EH (cell line): ENCODE measurements at regions not wholly inside any gene's neighbourhood (a gene's known extent, or its start where the extent isn't known, plus 50 kb on each side); places are given as distances from the start of the nearest gene placed in this dataset.
"Not testable (repeated sequence)": the region's sequence is repeated elsewhere in the genome, so short reads cannot be mapped to it uniquely, and the experiment has no call there.

Experiments
- DNase-seq: peaks from one replicate; pipeline ENCODE4 v3.0.0-alpha.2; 2015; ENCODE audit warnings: low read depth

DNA sequence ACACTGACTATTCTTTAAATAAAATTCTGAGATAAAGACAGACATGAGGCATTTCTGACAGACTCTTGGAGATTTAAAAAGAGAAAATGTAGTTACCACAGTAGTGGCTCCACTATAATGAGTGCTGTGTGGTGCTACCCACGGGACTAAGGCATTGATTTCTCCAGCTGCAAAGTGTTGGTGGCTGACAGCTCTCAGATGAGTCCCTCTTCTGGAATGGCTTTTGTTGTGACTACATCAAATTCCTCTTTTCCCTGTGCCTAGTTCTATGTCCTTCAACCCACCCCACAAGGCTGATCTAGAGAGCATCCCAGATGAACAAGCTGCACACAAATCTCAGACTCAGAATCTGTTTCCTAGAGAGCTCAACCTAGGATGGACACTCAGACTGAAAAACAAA, 884.8 kb upstream of the ZEB2 start:
- DNase-seq, result peak; percentile 31

DNA sequence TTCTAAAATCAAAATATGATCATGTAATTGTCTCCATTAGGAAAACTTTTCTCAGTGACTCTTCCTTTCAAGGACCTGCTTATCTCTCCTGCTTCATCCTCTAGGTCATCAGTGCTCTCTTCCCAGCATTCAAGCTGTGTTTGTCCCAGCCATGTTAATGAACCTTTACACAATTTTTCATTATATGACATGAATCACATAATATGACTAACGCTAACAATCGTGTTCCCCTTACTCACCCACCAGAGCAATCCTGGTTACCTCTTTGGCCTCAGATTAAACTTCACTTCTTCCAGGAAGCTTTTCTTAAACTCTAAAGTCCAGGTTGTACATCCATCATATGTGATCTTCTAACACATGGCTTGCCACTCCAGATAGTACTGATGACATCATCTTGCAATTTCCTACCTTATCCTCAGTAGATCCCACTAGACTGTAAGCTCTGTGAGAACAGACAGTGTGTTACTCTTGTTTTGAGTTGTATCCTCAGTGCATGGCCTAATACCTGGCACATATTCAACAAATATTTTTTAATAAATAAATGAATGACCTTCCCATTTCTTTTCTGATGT, 882.9 kb upstream of the ZEB2 start:
- DNase-seq, result no peak

DNA sequence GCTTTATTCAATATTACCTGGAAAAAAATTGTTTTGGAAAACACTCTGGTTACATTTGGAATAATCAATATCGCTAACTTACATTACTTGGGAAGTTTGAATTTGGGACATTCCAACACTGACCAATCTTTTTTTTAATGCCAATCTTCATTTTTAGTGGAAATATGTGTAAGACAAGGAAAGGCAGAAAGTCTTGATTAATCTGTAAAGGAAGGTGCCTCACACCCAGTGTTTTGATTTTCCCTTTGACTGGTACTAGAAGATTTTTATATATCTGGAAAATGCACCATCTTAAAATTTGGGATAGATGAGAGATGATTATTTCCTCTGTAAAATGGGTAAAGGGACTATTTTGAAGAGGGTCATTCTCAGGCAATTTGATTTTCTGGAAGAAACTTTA, 879.2 kb upstream of the ZEB2 start:
- DNase-seq, result no peak

DNA sequence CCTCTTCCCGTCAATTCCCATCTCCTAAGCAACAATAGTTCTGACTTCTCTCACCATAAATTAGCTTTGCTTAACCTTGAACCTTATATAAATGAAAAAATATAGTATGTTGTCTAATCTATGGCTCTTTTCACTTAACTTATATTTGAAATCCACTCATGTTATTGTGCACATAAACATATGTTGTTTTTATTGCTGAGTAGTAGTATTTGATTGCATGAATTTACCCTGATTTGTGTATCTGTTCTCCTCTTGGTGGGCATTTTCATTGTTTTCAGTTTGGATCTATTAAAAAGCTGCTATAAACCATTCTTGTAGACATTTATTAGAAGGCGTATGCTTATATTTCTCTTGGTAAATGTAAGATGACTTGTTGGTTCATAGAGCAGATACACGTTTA, 874.3 kb upstream of the ZEB2 start:
- DNase-seq, result no peak

DNA sequence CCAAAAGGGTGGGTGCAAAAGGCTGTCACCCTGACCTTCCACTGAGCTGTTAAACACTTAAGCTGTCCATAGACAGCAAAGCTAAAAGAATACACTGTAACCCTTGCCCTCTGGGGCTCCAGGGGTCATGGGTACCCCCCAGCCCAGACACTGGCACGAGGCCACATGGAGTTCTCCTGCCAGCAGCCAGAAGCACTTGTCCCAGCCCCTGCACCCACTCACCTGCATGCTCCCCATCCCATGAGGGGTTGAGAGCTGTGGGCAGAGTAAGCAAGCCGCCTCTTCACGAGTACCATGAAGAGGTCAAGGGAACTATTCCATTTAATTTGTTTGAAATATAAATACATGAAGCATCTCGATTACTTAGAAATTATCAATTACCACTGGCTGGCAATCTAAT, 867.1 kb upstream of the ZEB2 start:
- no peak for DNase-seq

DNA sequence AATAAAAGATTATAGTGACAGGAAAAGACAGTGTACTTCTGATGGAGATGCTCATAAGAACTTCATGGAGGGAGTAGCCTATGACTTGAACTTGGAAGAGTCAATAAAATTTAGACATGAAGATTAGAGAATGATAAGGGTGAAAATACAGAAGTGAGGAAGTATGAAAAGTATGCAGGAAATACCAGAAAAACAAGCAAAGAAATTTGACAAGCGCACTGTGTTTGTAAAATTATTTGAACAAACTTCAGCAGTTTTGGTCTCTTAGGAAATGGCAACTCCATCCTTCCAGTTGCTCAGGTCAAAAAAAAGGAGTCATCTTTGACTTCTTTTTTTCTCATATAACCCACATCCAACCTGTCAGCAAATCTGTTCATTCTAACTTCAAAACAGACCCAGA, 864.0 kb upstream of the ZEB2 start:
- peak; percentile 61 for DNase-seq

DNA sequence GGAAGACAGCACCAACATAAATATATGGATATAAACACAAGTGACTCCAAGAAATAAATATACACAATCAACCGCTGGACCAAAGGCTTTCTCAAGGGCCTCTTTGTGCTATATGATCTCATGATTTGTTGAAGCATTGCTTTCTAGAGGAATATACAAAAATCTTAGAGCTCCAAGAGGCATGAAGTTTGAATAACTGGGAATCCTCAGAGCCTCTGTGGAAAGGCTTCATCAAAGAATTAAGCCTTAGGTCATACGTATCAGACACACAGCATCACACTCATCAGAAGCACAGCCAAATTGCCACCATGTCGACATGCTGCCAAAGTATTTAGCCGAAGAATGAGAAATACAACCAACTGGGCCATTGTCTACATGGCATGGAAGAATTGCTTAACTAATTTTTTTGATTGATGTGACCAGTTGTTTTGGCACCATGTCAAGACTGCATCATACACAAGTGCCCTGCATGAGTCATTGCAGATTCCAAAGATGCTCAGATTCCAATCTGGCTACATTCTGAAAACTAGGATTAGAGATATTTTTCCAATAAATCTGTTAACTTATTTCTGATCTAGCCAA, 860.6 kb upstream of the ZEB2 start:
- peak; percentile 89 for DNase-seq

DNA sequence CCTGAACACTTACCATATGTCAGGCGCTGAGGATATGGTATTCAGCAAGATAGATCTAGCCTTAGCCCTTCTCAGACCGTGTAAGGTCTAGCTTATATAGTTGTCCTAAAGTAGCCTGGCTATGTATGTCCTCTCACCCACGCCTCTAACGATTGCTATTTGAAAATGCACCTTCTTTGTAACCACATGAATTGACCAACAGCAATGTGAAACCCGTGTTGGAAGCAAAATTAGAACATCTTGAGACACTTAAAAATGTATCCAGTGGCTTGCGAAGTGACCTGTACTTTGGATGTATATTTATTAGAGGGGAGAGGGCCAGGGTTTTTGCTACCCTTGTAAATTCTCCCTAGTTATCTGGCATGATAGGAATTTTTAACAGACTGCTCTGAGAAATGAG, 860.0 kb upstream of the ZEB2 start:
- peak; percentile 37 for DNase-seq

DNA sequence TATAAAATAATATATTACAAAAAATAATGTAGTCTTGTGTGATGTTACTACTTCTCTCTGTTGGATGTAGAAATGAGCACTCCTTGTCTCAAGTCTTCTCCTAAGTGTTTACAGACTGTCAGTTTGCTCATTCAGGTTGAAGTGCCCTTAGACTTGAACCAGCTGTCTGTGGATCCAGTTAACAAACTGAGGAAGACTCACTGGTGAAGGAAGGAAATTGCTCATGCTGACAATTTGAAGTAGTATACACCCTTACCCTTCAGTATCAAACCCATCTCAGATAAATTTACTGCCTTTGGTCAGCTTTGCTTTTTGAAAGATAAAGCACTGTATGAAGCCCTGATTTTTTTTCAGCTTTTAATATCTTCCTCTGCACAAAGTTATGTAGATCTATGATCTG, 854.2 kb upstream of the ZEB2 start:
- DNase-seq, result no peak

DNA sequence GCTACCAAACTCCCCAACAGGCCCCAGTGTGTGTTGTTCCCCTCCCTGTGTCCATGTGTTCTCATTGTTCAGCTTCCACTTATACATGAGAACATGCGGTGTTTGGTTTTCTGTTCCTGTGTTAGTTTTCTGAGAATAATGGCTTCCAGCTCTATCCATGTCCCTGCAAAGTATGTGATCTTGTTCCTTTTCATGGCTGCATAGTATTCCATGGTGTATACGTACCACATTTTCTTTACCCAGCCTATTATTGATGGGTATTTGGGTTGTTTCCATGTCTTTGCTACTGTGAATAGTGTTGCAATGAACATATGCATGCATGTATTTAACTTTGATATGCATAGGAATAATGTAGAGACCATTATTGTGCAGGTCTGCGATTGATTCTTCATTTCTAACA, 847.4 kb upstream of the ZEB2 start:
- not testable (repeated sequence) for DNase-seq

DNA sequence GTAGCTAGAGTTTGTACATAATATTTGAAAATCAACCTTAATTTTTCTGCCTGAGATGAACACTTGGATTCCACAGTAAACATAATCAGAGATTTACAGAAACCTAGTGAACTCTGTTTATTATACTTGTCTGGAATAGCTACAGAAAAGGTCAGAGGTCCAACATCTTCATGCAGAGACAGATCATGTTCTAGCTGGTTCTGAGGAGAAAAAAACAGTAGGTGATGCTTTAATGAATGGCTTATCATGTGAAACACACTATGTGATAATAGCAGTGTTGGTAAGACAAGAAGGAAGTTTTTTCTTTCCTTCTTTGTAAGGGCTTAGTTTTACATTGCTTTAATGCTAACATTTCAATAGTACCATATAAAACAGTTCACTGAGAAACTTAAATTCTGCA, 846.4 kb upstream of the ZEB2 start:
- DNase-seq, result no peak

DNA sequence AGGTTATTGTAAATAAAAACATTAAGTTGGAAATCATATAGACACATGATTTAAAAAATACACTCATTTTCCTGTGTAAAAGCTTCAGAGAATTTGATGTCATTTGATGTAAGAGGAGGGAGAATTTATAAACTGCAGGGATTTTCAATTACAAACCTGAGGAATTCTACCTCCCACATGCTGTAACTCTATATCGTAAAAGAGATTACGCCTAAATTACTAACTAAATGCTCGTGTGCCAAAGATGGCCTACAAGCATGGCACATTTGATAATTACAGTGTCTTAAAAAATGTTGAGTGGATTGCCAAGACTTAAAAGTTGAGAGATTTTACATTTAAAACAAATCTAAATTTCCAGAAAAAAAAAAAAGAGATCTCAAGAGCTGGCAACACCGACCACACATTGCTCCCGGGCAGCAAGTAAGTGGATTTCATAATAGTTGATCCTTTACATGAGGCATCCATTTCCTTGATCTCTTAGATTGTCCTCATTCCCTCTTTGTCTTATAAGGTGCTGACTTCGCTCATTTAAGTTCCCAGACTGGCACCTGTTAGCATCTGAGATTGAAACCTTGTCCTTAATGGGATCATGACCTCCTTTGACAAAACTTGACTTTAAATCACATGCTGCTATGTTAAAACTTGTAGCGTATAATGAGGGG, 840.3 kb upstream of the ZEB2 start:
- no peak for DNase-seq

DNA sequence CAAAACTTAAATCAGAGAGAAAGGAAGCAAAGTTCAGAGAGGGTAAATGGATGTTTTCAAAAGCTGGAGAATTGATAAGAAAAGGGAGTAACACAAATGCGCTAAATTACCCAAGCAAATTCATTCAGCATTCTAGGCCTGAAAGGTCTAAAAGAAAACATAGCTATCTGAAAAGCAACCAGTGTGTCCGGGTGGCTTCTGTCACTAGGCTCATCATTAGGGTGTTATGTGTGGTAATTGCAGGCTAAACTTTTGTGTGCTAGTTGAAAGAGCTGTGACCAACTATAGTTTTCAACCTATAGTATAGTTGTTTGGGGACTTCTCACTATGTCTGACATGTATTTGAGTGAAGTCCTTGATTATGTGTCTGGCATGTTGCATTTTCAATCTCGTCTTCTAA, 839.6 kb upstream of the ZEB2 start:
- no peak for DNase-seq

DNA sequence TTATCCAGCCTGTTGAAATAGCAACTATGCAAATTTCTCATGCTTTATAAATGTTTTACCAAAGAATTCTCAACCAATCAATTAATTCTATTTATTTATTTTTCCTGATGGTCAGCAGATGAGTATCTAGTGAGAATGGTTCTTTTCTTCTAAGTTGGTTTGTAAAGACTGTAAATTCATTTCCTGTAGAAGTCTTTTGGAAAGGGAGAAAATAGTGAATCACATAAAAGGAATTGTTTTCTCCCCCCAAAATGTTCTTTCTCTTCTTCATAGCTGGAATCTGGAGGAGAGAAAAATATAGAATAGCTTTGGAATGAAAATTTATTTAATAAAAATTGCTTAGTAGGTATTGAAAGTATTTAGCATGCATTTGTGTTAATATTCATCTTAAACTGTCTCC, 836.1 kb upstream of the ZEB2 start:
- DNase-seq, result peak; percentile 80

DNA sequence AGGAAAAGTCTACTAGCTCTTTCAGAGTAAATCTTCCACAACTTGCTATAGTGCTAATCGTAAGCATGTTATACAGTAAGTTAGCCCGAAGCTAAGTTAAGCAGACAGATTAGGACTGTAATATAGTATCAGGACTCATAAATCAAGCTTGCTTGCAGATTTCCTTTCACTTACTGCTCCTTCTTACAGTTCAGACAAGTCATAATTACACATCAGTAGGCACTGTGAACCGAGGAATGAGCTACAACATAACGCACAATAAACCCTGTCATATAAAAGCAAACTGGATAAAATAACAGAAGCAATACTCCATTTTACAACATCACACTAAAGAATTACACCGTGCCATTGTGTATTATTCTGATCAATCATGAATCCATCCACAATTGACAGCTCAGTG, 832.6 kb upstream of the ZEB2 start:
- no peak for DNase-seq

DNA sequence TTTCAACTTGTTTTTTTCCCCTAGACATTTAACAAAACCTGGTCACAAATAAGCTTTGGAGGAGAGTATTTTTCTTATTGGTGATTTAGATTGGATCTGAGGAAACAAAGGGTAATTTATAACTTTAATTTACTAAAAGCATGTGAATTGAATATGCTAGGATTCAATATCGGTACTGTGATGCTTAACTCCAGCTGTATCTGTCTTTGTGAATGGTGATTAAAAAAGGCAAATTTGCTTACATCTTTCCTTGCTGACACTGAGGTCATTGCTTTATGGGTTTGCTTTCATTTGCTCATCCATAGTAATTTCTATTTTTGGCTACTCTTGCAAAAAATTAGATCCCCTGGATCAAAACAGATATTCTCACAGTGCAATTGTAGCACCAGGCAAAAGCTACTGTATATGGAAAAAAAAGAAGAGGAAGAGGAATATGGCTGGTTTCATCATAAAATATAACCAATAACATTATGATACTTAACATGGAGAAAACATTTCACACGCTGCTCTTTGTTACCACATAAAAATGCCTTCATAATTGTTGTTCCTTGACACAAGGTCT, 832.0 kb upstream of the ZEB2 start:
- DNase-seq, result peak; percentile 5

DNA sequence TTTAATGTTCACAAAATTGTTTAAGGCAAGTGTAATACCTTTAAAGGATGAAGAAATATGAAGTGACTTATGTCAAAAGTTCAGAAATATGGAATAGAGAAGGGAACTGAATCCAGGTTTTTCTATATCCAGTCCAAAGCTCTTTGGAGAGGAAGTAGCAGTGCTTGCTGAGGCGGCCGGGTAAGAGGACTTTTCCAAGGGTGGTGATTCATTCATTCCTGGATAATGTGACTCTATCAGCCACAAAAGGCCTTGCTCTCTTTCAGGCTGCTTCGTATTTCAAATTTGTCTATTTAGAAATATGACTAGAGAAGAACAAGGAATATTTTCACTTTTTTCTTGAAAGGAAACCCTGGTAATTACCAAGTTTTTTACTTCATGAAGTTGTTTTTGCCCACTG, 830.1 kb upstream of the ZEB2 start:
- peak; percentile 82 for DNase-seq

DNA sequence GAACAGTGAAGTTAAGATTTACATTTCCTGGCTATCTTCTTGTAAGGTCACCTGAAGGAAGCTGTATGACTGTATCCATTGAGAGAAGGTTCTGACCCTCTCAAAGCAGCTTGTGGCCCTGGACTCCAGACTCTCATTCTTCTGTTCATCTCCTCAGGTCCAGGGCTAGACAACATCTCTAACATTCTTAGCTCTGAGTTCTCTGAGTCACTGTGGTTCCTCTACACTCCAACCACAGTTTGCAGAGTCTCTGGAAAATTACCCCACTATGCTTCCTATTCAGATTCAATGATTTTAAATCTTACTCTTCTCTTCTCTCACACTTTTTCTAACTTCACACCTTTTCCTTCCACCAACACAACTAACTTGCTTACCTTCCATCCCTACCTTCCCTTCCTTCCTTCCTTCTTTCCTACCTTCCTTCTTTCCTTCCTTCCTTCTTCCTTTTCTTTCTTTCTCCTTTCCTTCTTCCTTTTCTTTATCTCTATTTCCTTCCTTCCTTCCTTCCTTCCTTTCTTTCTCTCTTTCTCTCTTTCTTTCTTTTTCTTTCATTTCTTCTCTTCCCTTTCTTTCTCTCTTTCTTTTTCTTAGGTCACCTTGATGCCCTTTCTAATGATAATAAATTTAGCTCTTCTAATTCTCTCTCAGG, 824.3 kb upstream of the ZEB2 start:
- peak; percentile 64 for DNase-seq

DNA sequence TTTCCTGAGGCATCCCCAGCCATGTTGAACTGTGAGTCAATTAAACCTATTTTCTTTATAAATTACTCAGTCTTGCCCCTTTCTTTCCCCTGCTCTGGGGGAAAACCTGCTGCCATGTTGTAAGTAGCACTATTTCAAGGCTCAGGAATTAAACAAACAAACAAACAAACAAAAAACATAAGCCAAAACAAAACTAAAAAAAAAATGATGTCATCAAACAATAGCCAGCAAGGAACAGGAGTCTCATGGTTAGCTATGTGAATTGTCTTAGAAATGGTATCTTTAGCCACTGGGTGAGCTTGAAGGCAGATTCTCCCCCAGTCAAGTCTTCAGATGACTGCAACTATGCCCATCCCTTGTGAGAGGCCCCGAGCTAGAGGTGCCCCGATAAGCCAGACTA, 823.4 kb upstream of the ZEB2 start:
- DNase-seq, result no peak

DNA sequence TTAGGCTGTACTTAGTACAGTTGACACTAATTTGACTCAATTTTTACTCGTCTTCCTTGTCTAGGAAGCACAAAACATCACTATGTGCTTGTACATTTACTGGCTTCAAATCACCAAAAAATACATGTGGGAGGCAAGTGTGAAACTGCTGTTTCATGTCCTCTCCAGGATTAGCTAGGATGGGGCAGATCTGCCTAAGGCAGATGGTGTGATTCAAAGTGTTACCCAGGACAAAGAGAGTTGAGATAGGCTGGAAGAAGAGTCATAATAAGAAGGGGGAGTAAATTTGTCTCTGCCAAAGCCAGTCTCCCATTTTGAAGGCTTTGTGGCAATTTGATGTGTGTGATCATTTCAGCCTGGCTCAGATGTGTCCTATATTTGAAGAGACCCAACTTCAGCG, 821.6 kb upstream of the ZEB2 start:
- no peak for DNase-seq

DNA sequence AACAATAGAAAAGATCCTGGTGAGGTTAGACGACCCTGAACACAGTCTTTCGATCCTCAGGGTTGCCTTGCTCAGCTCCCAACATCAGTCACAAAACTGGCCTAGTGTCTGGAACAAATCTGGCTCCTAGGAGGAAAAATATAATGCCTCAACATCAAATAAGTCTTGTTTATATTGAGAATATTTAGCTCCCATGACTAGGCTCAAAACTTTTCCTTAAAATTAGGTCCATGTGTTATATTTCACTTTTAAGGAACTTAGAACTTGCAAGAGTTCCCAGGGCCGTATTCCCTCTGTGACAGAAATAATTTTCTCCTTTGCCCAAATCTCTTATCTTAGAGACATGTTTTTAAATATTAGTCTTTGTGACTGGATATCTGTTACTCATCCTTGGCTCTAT, 819.7 kb upstream of the ZEB2 start:
- peak; percentile 47 for DNase-seq

DNA sequence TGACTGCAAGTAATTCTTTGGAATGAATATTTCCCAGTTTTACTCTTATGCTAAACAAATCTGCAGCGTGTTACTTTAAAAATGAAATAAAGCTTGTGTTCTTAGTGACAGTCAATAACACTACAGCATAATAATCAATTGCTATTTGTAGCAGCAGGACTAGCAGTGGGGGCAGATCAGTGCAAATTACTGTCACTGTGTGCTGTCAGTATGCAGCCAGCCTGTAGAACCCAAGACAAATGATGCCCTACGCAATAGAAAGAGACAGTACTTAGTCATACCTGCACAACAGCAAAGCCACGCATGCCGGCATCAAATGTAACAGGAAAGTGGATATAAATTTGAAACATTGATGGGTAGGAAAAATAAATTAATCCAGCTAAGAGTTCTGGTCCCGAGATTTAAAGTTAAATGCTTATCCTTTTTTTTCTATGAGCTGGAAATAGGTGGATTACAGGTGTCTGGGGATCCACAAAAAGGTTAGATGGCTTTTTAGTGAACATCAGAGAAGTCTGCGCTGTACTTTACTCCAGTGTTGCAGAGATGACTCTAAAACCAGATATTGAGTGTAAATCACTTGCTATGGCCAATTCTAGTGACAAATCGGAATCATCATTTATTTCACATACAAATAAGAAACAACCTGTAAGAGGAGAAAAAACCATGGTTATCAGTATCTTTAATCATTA, 812.4 kb upstream of the ZEB2 start:
- DNase-seq, result no peak

DNA sequence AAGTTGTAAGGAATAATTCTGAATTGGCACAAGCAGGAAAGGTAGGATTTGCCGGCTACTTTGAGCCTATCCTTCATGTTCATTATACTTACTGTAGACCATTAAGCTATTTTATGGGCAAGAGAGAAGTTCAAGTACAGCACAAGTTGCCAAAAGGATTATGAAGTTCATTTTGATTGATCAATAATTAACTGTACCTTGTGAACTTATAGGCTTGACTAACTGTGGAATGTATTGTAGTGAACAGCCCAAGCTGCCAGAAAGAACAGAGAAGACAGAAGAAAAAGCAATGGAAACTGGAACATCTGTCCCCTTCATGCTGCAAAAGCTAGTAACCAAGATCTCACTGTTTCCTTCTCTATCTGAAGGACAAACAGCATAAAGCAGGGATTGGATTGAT, 810.1 kb upstream of the ZEB2 start:
- DNase-seq, result no peak
